Gastroesophageal sphincter (tissue), 4 donors: ENCODE measurements at regions not wholly inside any gene's neighbourhood (a gene's known extent, or its start where the extent isn't known, plus 50 kb on each side); places are given as distances from the start of the nearest gene placed in this dataset.

Source experiments
- ATAC-seq: fragments of 150-250 bp; one replicate; pipeline ENCODE4 v1.9.1; 2016; ENCODE audit warnings: mild to moderate bottlenecking, moderate library complexity
- H3K27ac ChIP-seq, 4 donors: fragments of 200-600 bp; sonication (generic) in 3 of 4; 1 replicate in 3 of 4; 2 replicates in 1 of 4; pipeline ENCODE4 v1.5.1; 2016 to 2019
- H3K27me3 ChIP-seq: fragments of 200-600 bp; sonication (generic); one replicate; pipeline ENCODE4 v1.5.1; 2019
- H3K36me3 ChIP-seq, 2 donors: fragments of 200-600 bp; sonication (generic); one replicate each; pipeline ENCODE4 v1.5.1; 2019; ENCODE audit warnings: control low read depth in 1 of 2
- H3K4me1 ChIP-seq, 3 donors: fragments of 200-600 bp; sonication (generic); 1 replicate in 2 of 3; 2 replicates in 1 of 3; pipeline ENCODE4 v1.5.1; 2016 to 2019; ENCODE audit warnings: control low read depth in 2 of 3
- H3K4me3 ChIP-seq, 2 donors: fragments of 200-600 bp; sonication (generic); one replicate each; pipeline ENCODE4 v1.5.1; 2019; ENCODE audit warnings: mild to moderate bottlenecking in 1 of 2, moderate library complexity in 1 of 2
- H3K9me3 ChIP-seq, 3 donors: fragments of 200-600 bp; sonication (generic); one replicate each; pipeline ENCODE4 v1.5.1; 2017 to 2019; ENCODE audit warnings: control low read depth in 2 of 3
- EP300 ChIP-seq: sonication (generic); formaldehyde crosslinking; IDR thresholded peaks from one replicate; pipeline ENCODE4 v1.6.1; 2017; ENCODE audit warnings: antibody characterized with exemption, mild to moderate bottlenecking
- POLR2A ChIP-seq, 2 donors: fragments of 450-650 bp; IDR thresholded peaks; one replicate each; pipeline ENCODE4 v1.6.1; 2017; ENCODE audit warnings: antibody characterized with exemption in 2 of 2, mild to moderate bottlenecking in 2 of 2, moderate library complexity in 1 of 2
- POLR2AphosphoS5 ChIP-seq: sonication (generic); formaldehyde crosslinking; IDR thresholded peaks from one replicate; pipeline ENCODE4 v1.6.1; 2017; ENCODE audit warnings: antibody characterized with exemption
- WGBS, 2 donors: methylation state at CpG; one replicate each; pipeline ENCODE4 v1.1.5; 2018; ENCODE audit warnings: low coverage in 1 of 2; 5-methylcytosine and 5-hydroxymethylcytosine counted together
- TF ChIP-seq, protein P1 (sequence below), 4 experiments: fragments of 200-600 bp in 2 of 4; fragments of 450-650 bp in 2 of 4; sonication (generic) in 1 of 4; IDR thresholded peaks; one replicate each; pipeline ENCODE4 v1.5.1; 2017 to 2019; ENCODE audit warnings: antibody characterized with exemption in 4 of 4, mild to moderate bottlenecking in 2 of 4, moderate library complexity in 2 of 4

DNA sequence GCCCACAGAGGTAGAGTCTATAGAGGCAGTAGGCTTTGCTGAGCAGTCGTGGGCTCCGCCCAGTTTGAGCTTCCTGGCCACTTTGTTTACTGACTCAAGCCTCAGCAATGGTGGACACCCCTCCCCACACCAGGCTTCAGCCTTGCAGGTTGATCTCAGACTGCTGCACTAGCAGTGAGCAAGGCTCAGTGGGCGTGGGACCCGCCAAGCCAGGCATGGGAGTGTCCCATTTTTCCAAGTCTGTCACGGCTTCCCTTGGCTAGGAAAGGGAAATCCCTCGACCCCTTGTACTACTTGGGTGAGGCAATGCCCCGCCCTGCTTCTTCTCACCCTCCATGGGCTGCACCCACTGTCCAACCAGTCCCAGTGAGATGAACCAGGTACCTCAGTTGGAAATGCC, 135.3 kb upstream of the NT5E start:
- H3K9me3 ChIP-seq = peaks cover 0 to 22% (median 0%) of the 10 kb centered on the region in 3 donors
- H3K4me1 ChIP-seq = no peaks in the 10 kb centered on the region
- H3K27me3 ChIP-seq = no peaks in the 10 kb centered on the region
- WGBS, 2 donors = 87 to 100% methylated on average over 1 to 5 of the region's 7 CpGs
- ATAC-seq = no peak
- no peak overlapping the region for H3K4me3 ChIP-seq
- no peak overlapping the region for H3K27ac ChIP-seq
- H3K36me3 ChIP-seq = no peaks in the 10 kb centered on the region
- TF ChIP-seq, protein P1, sequence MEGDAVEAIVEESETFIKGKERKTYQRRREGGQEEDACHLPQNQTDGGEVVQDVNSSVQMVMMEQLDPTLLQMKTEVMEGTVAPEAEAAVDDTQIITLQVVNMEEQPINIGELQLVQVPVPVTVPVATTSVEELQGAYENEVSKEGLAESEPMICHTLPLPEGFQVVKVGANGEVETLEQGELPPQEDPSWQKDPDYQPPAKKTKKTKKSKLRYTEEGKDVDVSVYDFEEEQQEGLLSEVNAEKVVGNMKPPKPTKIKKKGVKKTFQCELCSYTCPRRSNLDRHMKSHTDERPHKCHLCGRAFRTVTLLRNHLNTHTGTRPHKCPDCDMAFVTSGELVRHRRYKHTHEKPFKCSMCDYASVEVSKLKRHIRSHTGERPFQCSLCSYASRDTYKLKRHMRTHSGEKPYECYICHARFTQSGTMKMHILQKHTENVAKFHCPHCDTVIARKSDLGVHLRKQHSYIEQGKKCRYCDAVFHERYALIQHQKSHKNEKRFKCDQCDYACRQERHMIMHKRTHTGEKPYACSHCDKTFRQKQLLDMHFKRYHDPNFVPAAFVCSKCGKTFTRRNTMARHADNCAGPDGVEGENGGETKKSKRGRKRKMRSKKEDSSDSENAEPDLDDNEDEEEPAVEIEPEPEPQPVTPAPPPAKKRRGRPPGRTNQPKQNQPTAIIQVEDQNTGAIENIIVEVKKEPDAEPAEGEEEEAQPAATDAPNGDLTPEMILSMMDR (IDR thresholded peaks at IDR 0.05) = no peak
- TF ChIP-seq POLR2AphosphoS5 (no peak), EP300 (no peak), POLR2A (IDR thresholded peaks at IDR 0.05) (no peak)

DNA sequence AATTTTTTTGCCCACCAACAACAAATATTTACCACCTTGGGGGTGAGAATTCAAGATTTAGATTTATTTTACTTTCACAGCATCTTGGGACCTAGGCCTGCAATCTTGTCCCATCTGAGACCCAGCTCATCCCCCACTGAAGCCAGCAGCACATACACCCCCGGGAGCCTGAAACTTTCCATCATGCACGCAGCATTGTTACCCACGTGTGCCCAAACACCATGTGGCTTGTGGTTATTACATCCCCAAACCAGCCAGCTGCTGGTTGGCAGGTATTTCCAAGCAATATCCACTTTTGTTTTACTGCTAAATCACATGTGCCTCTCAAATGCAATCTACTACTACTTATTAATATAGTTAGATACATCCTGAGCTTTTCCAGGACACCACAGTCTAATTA, 149.3 kb upstream of the NT5E start:
- no peaks in the 10 kb centered on the region for H3K27me3 ChIP-seq
- no peak overlapping the region for H3K4me3 ChIP-seq
- no peak overlapping the region for H3K27ac ChIP-seq
- TF ChIP-seq POLR2AphosphoS5 (no peak), EP300 (no peak)
- TF ChIP-seq, protein P1 (IDR thresholded peaks at IDR 0.05) = no peak
- no peak for ATAC-seq
- WGBS, 2 donors = 56 to 73% methylated on average over 3 of the region's 3 CpGs
- no peaks in the 10 kb centered on the region for H3K9me3 ChIP-seq
- no peaks in the 10 kb centered on the region for H3K36me3 ChIP-seq
- no peaks in the 10 kb centered on the region for H3K4me1 ChIP-seq

DNA sequence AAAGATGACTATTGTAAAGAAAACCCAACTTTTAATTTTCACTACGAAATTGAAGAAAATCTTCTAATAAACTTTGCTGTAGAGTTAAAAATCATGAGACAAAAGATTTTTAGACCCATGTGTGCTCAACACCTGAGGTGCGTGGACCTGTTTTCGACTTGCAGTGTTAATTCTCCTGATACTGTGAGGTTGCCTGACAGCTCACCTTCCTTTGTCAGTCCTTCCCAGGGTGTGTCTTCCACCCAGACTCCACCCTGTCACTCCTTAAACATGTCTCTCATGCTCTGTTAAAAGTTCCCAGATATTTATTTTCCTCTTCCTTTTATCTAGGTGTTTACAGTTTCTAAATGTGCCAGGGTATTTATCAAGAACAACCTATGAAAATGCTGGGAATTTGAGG, 151.3 kb upstream of the NT5E start:
- no peak overlapping the region for H3K4me3 ChIP-seq
- H3K4me1 ChIP-seq = no peaks in the 10 kb centered on the region
- H3K27ac ChIP-seq = no peak overlapping the region
- H3K9me3 ChIP-seq = no peaks in the 10 kb centered on the region
- H3K27me3 ChIP-seq = no peaks in the 10 kb centered on the region
- ATAC-seq = no peak
- WGBS, 2 donors = 52 to 87% methylated on average over 3 of the region's 3 CpGs
- TF ChIP-seq POLR2A (IDR thresholded peaks at IDR 0.05) (no peak), EP300 (no peak), POLR2AphosphoS5 (no peak)
- TF ChIP-seq, protein P1 (IDR thresholded peaks at IDR 0.05) = no peak
- H3K36me3 ChIP-seq = no peaks in the 10 kb centered on the region

DNA sequence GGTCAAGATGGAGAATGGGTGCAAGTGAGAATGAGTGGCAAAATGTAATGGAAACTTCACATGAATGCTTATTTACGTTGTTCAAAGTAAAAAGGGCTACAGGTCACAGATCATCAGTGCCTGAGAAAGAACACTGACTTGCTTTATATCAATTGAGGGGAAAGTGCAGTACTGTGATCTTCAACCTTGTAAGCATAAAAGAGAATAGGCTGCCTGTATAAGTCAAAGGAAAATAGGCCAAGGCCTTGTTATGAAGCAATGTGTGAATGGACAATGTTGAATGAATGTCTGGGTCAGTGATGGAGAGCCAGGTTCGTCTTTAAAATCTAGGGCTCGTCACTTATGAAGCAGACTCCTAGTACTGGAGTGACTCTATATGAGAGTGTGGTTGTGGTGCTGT, 158.6 kb upstream of the NT5E start:
- Histone ChIP-seq H3K4me1 (no peaks in the 10 kb centered on the region), H3K4me3 (no peak overlapping the region), H3K36me3 (no peaks in the 10 kb centered on the region), H3K9me3 (no peaks in the 10 kb centered on the region), H3K27me3 (no peaks in the 10 kb centered on the region), H3K27ac (no peak overlapping the region)
- TF ChIP-seq, protein P1 (IDR thresholded peaks at IDR 0.05) = no peak
- TF ChIP-seq EP300 (no peak), POLR2AphosphoS5 (no peak), POLR2A (IDR thresholded peaks at IDR 0.05) (no peak)
- WGBS, 2 donors = 78 to 86% methylated on average over 1 to 3 of the region's 3 CpGs
- ATAC-seq = no peak

DNA sequence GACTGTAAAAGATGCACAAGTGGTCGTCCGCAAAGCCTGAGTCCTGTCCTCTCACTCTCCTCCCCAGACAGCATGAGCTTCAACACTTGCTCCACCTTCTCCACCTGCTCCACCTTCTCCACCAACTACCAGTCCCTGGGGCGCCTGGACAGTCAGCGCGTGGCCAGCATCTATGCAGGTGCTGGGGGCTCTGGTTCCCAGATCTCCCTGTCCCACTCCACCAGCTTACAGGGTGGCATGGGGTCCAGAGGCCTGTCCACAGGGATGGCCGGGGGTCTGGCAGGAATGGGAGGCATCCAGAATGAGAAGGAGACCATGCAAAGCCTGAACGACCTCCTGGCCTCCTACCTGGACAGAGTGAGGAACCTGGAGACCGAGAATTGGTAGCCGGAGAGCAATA, 162.2 kb upstream of the NT5E start:
- Histone ChIP-seq H3K27me3 (no peaks in the 10 kb centered on the region), H3K27ac (no peak overlapping the region), H3K4me3 (no peak overlapping the region), H3K9me3 (no peaks in the 10 kb centered on the region), H3K4me1 (no peaks in the 10 kb centered on the region), H3K36me3 (no peaks in the 10 kb centered on the region)
- 88 to 92% methylated on average over 2 of the region's 9 CpGs for WGBS, 2 donors
- TF ChIP-seq, protein P1 (IDR thresholded peaks at IDR 0.05) = no peak
- TF ChIP-seq POLR2AphosphoS5 (no peak), EP300 (no peak), POLR2A (IDR thresholded peaks at IDR 0.05) (no peak)
- ATAC-seq = no peak
